Progenitor cell of endocrine pancreas (in vitro differentiated cells): ENCODE measurements at regions not wholly inside any gene's neighbourhood (a gene's known extent, or its start where the extent isn't known, plus 50 kb on each side); places are given as distances from the start of the nearest gene placed in this dataset.

Source experiments
- DNase-seq: peaks from one replicate; pipeline ENCODE4 v3.0.0; 2021; ENCODE audit warnings: low spot score; ENCODE audit not compliant: unreplicated experiment
- H3K27ac Mint-ChIP-seq: 2 replicates; pipeline ENCODE4 v1.8.0; 2021; ENCODE audit warnings: mild to moderate bottlenecking, moderate library complexity, mixed read lengths
- H3K27me3 Mint-ChIP-seq: 2 replicates; pipeline ENCODE4 v1.8.0; 2021; ENCODE audit warnings: mixed read lengths
- H3K36me3 Mint-ChIP-seq: 2 replicates; pipeline ENCODE4 v1.8.0; 2022; ENCODE audit warnings: mixed read lengths; ENCODE audit not compliant: insufficient read depth
- H3K4me1 Mint-ChIP-seq: 2 replicates; pipeline ENCODE4 v1.8.0; 2021; ENCODE audit warnings: low read depth, mixed read lengths
- H3K4me3 Mint-ChIP-seq: 2 replicates; pipeline ENCODE4 v1.8.0; 2021; ENCODE audit warnings: low read depth, mild to moderate bottlenecking, moderate library complexity, mixed read lengths
- H3K9me3 Mint-ChIP-seq: 2 replicates; pipeline ENCODE4 v1.8.0; 2021; ENCODE audit warnings: low read depth, mixed read lengths
- CTCF ChIP-seq: fragments of 200-600 bp; sonication (generic); IDR thresholded peaks from one replicate; pipeline ENCODE4 v1.5.0; 2021; ENCODE audit warnings: antibody characterized with exemption, mild to moderate bottlenecking; ENCODE audit not compliant: unreplicated experiment

GRCh38 chr2:118520246-118520645 lies 327.2 kb downstream of the EN1 start:
- peaks cover 9% of the 10 kb centered on the region for H3K9me3 Mint-ChIP-seq
- no peak overlapping the region for H3K4me3 Mint-ChIP-seq
- no peak for DNase-seq
- no peak overlapping the region for H3K27ac Mint-ChIP-seq
- H3K36me3 Mint-ChIP-seq: no peaks in the 10 kb centered on the region
- H3K27me3 Mint-ChIP-seq: peaks cover 11% of the 10 kb centered on the region
- H3K4me1 Mint-ChIP-seq: no peaks in the 10 kb centered on the region
- no peak for TF ChIP-seq CTCF

- Mint-ChIP-seq H3K4me3 (no peak overlapping the region), H3K27ac (no peak overlapping the region), H3K36me3 (no peaks in the 10 kb centered on the region), H3K27me3 (peaks cover 11% of the 10 kb centered on the region), H3K4me1 (no peaks in the 10 kb centered on the region), H3K9me3 (peaks cover 9% of the 10 kb centered on the region)
- DNase-seq: no peak
- TF ChIP-seq CTCF: no peak
These were observed 327.9 kb downstream of the EN1 start for GRCh38 chr2:118519511-118519910.

- Mint-ChIP-seq H3K4me3 (no peak overlapping the region), H3K9me3 (no peaks in the 10 kb centered on the region), H3K4me1 (no peaks in the 10 kb centered on the region), H3K27me3 (peaks cover 23% of the 10 kb centered on the region), H3K36me3 (no peaks in the 10 kb centered on the region), H3K27ac (no peak overlapping the region)
- no peak for DNase-seq
- no peak for TF ChIP-seq CTCF
These were observed 336.6 kb downstream of the EN1 start for GRCh38 chr2:118510807-118511206.

- Mint-ChIP-seq H3K4me1 (no peaks in the 10 kb centered on the region), H3K36me3 (no peaks in the 10 kb centered on the region), H3K27ac (no peak overlapping the region), H3K4me3 (no peak overlapping the region), H3K27me3 (peaks cover 31% of the 10 kb centered on the region), H3K9me3 (no peaks in the 10 kb centered on the region)
- DNase-seq: no peak
- TF ChIP-seq CTCF: no peak
These were observed 338.0 kb downstream of the EN1 start for GRCh38 chr2:118509319-118510004.

GRCh38 chr2:118508282-118508681 lies 339.2 kb downstream of the EN1 start:
- Mint-ChIP-seq H3K9me3 (no peaks in the 10 kb centered on the region), H3K4me3 (no peak overlapping the region), H3K36me3 (no peaks in the 10 kb centered on the region), H3K27me3 (peaks cover 35% of the 10 kb centered on the region), H3K27ac (no peak overlapping the region), H3K4me1 (no peaks in the 10 kb centered on the region)
- no peak for DNase-seq
- TF ChIP-seq CTCF: no peak
